Dermis microvascular lymphatic vessel endothelial cell (primary cell): ENCODE measurements at regions not wholly inside any gene's neighbourhood (a gene's known extent, or its start where the extent isn't known, plus 50 kb on each side); places are given as distances from the start of the nearest gene placed in this dataset.
A peak's percentile ranks its signal among the peaks of the same experiment; 100 is the strongest.

Source experiments
- DNase-seq, 2 donors: peaks; one replicate each; pipeline versions ENCODE4 v3.0.0 to v3.0.0-alpha.2; 2010; ENCODE audit warnings: low read depth in 2 of 2

- no peak for DNase-seq
Observed at GRCh38 chr2:219692521-219692920, 65.1 kb downstream of the SLC4A3 start.

GRCh38 chr2:219695145-219695709, 67.8 kb downstream of the SLC4A3 start:
- DNase-seq, result no peak

- DNase-seq, result no peak
Observed at GRCh38 chr2:219697811-219698747, 70.6 kb downstream of the SLC4A3 start.

GRCh38 chr2:219698748-219699439, 71.5 kb downstream of the SLC4A3 start:
- no peak for DNase-seq

- DNase-seq, result no peak
Observed at GRCh38 chr2:219699440-219699821, 72.0 kb downstream of the SLC4A3 start.

- DNase-seq, result no peak
Observed at GRCh38 chr2:219701847-219702634, 74.6 kb downstream of the SLC4A3 start.

- DNase-seq, result no peak
Observed at GRCh38 chr2:219702796-219703545, 75.5 kb downstream of the SLC4A3 start.

- DNase-seq, result no peak
Observed at GRCh38 chr2:219704878-219705277, 77.4 kb downstream of the SLC4A3 start.

- DNase-seq, result no peak
Observed at GRCh38 chr2:219706823-219707281, 79.4 kb downstream of the SLC4A3 start.

- no peak for DNase-seq
Observed at GRCh38 chr2:219707496-219708285, 80.3 kb downstream of the SLC4A3 start.

GRCh38 chr2:219709331-219709761, 81.9 kb downstream of the SLC4A3 start:
- DNase-seq, result no peak

GRCh38 chr2:219713110-219713509, 85.7 kb downstream of the SLC4A3 start:
- DNase-seq, result peak in 1 of 2 donors; percentile 24

- DNase-seq, result no peak
Observed at GRCh38 chr2:219714681-219715400, 87.4 kb downstream of the SLC4A3 start.

- DNase-seq, result no peak
Observed at GRCh38 chr2:219718066-219718465, 90.6 kb downstream of the SLC4A3 start.

- no peak for DNase-seq
Observed at GRCh38 chr2:219719521-219719920, 92.1 kb downstream of the SLC4A3 start.

- DNase-seq, result no peak
Observed at GRCh38 chr2:219720956-219721355, 93.5 kb downstream of the SLC4A3 start.

- no peak for DNase-seq
Observed at GRCh38 chr2:219722276-219722879, 94.9 kb downstream of the SLC4A3 start.

- no peak for DNase-seq
Observed at GRCh38 chr2:219723311-219723710, 95.9 kb downstream of the SLC4A3 start.

GRCh38 chr2:219724628-219725027, 97.2 kb downstream of the SLC4A3 start:
- no peak for DNase-seq
